Stimulated activated CD8-positive, alpha-beta memory T cell treated with anti-CD3 and anti-CD28 coated beads, Interleukin-2, amount 100 ng/mL, for 1 hour (primary cell): ENCODE measurements at regions not wholly inside any gene's neighbourhood (a gene's known extent, or its start where the extent isn't known, plus 50 kb on each side); places are given as distances from the start of the nearest gene placed in this dataset.
"Not testable (repeated sequence)": the region's sequence is repeated elsewhere in the genome, so short reads cannot be mapped to it uniquely, and the experiment has no call there.

Source experiments
- DNase-seq, 2 donors: peaks; one replicate each; pipeline ENCODE4 v3.0.0-alpha.2; 2020; ENCODE audit warnings: low read depth in 2 of 2

DNA sequence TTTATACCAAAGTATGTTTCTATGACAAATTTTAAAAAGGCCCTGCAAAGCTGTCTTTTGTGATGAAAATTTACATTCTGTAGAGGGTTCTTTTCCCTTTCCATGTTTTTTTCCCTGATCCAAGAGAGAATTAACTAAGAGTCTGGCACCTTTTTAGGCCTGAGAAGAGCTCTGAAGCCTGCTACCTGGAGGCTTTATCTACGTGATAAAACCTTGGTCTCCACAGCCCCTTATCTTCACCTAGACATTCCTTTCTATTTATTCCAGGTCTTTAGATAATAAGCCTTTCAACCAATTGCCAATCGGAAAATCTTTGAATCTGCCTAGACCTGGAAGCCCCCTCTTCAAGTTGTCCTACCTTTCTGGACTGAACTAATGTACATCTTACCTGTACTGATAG lies 774.1 kb upstream of the LRRTM1 start:
- DNase-seq = no peak

DNA sequence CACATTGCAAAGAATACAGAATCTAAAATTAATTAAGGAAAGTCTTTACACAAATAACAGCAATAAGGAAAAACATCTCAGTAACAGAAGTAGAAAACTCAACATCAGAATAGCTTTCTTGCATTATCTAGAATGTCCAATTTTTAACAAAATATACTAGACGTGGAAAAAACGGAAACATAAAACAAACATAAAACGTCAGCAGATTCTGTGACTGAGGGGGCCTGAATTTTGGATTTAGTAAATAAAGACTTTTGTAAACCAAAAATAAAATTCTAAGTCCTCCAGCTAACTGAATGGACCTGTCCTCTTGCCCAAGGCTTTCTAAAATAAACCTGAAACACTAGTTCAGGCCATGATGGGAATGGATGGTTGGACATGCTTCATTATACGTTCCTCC lies 773.5 kb upstream of the LRRTM1 start:
- DNase-seq = no peak

DNA sequence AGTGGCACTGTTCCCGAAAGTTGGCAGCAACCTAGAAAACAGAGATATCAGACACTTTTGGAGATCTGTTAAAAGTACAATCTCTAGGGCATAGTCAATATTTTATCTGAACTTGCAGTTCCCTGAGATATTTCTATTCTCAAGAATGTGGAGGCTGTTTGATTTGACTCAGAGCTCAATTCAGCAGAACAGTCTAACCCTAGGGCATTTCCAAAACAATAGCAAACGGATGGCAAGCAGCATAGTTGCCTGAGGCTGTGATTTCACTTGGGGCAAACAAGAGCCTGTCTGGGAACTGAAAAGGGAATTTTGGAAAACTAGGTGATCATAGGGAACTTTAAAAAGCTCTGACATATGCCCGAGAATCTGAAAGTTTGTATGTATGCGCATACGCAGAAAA lies 772.8 kb upstream of the LRRTM1 start:
- DNase-seq = no peak

DNA sequence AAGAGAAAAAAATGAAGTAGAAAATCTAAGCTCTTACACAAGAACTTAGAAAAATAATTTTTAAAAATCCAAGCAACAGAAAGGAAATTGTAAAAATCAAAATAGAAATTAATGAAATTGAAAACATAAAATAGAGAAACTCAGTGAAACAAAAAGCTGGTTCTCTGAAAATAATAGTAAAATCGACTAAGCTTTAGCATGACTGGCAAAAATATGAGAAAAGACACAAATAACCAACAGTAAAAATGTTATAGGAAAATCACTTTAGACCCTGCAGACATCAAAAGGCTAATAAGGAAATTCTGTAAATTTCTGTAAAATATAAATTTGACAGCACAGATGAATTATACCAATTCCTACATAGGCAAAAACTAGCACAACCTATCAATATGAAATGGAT lies 768.9 kb upstream of the LRRTM1 start:
- no peak for DNase-seq

DNA sequence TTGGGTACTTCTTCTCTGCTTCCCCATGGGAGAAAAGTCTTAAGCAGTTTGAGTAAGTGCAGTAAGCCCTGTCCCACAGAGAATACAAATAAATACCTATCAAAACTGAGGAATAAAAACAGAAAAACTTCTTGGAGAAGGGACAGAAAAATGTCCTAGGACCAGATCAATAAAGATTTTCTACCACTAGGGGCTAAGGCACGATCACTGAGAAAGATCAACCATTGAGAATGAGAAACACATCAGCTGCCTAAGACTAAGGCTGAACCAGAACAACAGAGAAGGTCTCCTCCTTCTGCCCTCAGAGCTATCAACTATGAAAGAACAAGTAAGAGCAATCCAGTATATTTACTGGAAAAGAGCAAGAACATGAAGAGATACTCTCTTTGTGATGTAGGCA lies 763.6 kb upstream of the LRRTM1 start:
- DNase-seq = no peak

DNA sequence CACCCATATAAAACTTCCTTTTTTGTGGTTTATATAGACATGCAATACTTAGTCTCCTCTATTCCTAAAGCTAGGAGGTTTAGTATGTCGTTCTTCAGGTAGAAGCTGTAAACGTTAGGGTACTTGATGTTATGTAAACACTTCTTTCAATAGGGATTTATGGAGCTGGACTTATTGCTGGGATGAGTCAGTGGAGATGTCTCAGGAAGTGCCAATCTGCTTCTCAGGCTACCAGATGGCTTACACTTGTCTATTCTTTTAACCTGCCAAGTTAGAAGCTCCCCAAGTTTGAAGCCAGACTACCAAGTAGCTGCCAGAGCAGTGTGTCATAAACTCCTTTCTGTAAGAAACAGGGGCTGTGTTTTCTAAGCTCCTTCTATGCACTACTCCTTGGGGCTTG lies 756.5 kb upstream of the LRRTM1 start:
- no peak for DNase-seq

DNA sequence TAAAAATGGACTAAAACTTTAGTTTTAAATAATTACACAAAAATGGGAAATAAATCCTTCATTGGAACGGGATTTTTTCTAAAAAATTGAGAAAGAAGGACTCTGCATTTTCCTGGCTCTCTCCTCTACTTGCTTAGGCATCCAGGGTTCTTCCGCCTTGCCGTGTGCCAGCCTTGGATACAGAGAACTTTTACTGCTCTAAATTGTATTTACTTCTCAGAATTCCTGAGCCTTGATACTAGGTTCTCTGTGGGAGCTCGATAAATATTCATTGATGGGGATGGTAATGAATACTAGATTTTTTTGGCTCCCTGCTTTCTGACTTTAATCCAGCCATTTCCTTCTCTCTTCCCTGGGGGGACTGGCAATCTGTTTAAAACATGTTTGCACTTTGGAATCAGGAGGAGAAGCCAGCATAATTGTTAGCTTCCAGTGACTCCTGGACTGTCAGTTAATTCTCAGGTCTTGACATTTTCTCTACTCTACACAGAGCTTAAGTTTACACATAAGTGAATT lies 746.1 kb upstream of the LRRTM1 start:
- no peak for DNase-seq

DNA sequence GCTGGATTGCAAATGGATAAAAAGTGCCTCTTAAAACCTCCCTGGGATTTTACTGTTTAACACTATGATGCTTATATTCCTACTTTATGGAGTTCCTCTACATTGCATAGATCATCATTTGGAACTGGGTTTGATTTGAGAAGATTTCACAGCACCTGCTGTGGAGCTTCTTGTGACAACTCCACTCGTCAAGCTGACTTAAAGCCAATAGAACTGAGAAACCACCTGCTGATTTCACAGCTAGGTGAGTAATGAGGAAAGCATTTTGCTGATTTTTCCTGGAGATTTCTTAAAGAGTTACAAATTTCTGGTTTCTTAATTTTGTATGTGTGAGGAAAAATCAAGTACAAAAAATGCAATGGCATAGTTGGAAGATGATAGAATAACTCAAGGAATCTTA lies 739.1 kb upstream of the LRRTM1 start:
- DNase-seq = no peak

DNA sequence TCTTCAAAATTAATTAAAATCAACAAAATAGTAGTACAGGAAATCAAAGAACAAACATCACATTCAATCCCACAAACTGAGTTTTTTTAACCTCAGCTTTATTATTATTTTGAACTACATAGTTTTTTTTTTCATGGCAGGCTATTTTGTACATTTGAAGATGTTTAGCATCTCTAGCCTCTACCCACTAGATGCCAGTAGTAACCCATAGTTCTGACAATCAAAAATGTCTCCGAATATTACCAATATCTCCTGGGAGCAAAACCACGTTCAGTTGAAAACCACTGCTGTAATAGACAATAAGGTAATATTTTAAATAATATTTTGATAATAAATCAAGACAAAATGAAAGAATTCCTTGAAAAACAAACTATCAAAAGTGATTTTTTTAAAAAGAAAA lies 702.6 kb upstream of the LRRTM1 start:
- DNase-seq = no peak

DNA sequence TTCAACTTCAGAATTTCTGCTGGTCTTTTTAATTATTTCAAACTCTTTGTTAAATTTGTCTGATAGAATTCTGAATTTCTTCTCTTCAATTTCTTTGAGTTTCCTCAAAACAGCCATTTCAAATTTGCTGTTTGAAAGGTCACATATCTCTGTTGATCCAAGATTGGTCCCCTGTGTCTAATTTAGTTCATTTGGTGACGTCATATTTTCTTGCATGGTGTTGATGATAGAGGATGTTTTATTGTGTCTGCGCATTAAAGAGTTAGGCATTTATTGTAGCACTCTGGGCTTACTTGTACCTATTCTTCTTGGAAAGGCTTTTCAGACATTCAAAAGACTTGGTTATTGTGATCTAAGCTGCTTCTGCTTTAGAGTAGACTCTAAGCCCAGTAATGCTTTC lies 698.4 kb upstream of the LRRTM1 start:
- no peak for DNase-seq

DNA sequence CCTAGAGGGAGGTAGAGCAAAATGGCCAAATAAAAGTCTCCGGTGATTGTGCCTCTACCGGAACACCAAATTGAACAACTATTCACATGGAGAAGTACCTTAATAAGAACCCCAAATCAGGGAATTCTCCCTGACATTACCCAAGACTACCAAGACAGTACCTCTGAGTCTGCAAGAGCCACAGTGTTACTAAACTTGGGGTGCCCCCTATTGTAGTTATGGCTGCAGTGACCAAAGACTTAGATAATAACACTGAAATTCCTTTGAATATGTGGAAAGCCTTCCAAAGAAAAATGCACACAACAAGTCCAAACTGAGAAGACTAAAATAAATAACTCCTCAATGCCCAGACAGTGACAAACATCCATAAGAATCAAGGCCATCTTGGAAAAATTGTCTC lies 682.9 kb upstream of the LRRTM1 start:
- DNase-seq = no peak

DNA sequence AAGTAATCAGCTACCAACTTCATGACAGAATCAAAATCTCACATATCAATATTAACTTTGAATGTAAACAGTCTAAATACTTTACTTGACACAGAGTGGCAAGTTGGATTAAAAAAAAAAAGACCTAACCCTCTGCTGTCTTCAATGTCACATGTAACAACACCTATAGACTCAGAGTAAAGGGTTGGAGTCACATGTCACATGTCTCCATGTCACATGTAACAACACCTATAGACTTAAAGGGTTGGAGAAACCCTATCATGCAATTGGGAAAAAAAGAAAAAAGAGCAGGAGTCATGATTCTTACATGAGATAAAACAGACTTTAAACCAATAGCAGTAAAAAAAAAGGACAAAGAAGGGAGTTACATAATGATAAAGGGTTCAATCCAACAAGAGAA lies 665.3 kb upstream of the LRRTM1 start:
- DNase-seq = no peak

DNA sequence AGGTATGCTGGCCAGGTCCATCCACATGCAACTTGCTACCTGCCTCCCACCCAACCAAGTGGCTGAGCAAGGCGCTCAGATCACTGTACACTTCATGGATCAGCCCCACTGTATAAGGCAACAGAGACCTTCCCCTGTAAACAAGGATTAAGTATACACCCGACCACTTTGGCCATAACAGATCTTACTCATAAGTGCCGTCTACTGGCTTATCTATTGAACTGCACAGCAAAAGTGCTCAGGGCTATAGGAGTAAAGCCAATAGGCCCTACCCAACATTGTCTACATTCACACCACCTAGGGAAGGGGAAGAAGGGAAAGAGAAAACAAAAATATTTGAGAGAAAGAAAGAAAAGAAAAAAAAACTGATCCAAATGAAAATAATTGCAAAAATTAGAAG lies 663.9 kb upstream of the LRRTM1 start:
- DNase-seq = no peak

DNA sequence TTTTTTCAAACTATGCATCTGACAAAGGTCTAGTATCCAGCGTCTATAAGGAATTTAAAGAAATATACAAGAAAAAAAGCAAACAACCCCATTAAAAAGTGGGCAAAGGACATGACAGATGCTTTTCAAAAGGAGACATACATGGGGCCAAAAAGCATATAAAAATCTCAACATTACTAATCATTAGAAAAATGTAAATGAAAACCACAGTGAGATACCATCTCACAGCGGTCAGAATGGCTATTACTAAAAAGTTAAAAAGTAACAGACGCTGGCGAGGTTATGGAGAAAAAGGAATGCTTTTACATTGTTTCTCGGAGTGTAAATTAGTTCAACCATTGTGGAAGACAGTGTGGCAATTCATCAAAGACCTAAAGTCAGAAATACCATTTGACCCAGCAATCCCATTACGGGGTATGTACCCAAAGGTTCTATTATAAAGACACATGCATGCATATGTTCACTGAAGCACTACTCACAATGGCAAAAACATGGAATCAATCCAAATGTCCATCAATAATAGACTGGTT lies 643.1 kb upstream of the LRRTM1 start:
- DNase-seq = no peak

DNA sequence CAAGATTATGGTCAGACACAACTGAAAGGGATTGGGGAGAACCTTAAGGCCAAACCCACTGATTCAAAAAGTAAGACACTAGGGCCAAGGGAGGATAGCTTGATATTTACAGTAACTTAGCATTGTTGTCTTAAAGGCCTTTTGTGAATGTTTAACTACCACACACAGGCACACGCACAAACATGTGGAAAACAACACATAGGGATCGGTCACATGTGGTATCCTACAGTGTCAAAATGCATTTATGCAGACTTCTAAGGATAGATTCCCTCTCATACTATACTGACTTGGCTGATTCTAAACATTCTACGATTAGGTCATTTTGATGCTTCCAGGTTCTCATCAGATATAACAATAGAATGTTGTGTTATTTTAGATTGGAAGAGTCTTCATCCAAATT lies 638.9 kb upstream of the LRRTM1 start:
- DNase-seq = no peak

DNA sequence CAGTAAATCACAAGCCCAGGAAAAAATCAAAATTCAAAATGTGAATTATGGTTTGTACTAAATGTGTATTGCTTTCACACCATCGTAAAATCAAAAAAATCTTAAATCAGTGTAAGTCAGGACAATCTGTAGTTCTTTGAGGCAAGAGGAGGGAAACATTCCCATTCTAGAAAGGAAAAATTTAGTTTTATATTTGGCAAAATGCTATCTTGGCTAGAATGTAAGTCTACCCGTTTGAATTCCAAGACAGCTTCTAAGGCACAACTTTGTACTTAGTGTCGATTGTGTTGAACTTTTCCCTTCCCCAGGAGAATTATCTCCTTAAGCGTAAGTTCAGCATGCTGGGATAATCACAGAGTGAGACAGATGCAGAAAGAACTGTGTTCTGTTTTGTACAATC lies 638.2 kb upstream of the LRRTM1 start:
- DNase-seq = no peak

DNA sequence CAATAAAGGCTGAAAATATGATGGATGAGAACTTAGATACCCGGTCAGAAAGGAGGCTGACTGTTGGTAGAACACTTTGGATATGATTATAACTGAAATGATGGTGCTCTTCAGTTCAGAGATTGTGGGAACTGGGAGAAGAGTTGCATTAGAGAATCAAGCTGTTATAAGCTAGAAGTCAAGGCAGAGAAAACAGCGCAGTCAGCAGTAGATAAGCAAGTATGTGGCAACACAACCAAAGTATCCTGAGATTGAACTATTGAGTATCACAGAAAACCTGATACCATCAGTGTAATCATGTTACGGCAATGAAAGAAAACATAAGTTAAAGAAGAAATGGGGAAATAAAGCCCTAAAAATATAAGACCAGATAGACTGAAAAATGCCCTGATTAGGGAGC lies 633.9 kb upstream of the LRRTM1 start:
- no peak for DNase-seq

DNA sequence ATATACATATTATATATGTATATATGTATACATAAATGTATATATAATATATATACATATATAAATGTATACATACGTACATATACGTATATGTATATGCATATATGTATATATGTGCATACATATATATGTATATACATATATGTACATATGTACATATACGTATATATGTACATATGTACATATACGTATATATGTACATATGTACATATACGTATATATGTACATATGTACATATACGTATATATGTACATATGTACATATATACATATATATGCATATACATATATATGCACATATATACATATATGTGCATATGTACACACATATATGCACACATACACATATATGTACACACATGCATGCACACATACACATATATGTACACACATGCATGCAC lies 627.3 kb upstream of the LRRTM1 start:
- DNase-seq = not testable (repeated sequence)

DNA sequence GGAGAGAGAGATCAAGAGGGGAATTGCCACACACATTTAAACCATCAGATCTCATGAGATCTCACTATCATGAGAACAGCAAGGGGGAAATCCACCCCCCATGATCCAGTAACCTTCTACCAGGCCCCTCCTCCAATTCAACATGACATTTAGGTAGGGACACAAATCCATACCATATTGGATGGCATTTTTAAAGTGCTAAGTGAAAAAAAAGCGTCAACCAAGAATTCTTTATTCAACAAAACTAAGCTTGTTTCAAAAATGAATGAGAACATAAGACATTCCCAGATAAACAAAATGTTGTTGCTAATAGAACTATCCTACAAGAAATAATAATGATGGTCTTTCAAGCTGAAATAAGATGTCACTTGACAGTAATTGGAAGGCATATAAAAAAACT lies 626.2 kb upstream of the LRRTM1 start:
- no peak for DNase-seq

DNA sequence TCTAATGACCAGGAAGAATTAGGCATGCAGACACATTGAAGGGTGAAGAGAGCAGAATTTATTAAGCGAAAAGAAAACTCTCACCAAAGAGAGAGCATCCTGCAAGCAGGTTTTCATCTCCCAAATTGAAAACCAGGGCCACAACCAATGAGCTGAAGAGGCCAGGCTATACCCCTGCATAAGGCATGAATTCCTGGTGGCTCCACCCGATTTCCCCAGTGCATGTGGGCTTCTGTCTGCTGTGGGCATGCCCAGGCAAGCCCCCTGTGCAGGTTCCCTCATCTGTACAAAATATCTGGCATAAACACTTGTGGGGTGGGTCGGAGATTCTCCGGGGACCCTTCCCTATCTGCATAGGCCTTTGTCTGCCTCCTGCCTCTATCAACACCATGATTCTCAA lies 621.6 kb upstream of the LRRTM1 start:
- no peak for DNase-seq

DNA sequence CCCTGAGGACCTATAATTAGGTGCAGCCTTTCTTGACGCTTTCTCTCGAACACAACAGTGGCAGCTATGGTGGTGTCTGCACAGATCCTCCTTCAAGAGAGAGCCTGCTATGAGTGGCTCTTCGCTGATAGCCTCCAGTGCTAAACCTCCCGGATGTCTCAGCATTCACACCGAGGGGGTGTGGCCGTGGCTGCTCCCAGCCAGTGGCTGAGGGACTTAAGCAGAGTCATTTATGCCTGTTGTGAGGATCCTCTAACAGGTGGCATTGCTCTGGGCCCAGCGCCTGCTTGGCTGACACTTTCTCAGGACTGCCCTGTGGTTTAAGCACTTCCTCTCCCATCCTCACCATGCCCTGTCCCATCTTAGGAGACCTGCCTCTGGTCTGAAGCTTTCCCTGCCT lies 592.0 kb upstream of the LRRTM1 start:
- DNase-seq = no peak

DNA sequence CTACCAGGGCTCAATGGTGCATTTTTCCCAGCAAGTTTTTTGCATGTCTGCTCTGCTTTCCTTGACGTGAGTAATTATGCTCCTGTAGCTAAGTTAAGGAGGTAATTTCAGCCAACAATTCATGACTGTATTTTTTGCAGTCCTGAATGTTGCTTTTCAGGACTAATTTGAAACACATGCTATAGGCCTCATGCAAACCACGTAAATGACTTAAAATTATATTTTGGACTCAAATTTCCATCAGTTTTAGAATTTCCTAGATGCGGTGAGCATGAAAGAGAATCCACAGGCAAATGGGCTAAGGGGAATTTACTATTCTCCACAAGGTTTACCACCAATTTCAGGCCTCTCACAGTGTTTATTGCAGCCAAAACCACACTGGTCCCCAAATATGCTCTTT lies 589.9 kb upstream of the LRRTM1 start:
- DNase-seq = no peak

DNA sequence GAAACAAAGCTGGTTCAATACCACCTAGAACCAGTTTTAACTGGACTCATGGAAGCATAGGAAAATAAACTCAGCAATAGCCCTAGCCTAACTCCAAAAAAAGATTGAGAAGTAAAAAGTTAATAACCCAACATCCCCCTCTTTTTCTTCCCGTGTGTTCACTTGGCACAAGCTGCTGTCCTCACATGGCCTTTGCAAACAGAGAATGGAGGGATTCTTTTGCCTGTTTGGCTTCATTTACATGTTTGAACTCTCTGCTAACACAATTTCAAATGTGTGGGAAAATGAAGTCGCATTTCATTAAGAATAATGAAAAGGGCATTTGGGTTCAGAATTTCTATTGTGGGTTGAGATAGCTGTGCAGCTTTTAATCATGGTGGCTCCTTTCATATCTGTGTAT lies 589.2 kb upstream of the LRRTM1 start:
- DNase-seq = no peak

DNA sequence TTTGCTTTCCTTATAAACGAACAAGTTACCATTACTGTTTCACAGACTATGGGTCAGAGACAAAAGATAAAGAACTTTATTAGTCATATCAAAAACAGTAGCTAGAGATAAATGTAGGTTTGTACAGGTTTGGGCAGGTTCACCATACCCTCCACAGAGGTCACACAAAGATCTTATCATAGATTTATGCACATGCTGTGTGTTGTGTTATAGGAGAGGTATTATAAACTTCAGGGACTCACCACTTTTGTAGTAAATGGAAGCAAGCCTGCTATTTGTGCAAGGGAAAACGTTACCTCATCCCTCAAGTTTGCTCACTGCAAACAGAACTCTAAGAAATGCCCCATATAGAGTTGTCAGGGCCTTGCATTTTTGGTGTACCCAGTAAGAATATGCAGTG lies 584.5 kb upstream of the LRRTM1 start:
- DNase-seq = no peak
